PC-9 (cell line): ENCODE measurements at regions not wholly inside any gene's neighbourhood (a gene's known extent, or its start where the extent isn't known, plus 50 kb on each side); places are given as distances from the start of the nearest gene placed in this dataset.

ENCODE experiments used
- BruUV-seq: library from RNA; stranded (reverse); fragments of 400-500 nt; replicated peaks from 2 replicates; lab custom pipeline; 2021; lab: Mats Ljungman, UMichigan
- CTCF ChIA-PET: fragments of 300-600 bp; sonication (Branson Sonifier 250); formaldehyde crosslinking; loops from one replicate; lab custom pipeline; 2022; ENCODE audit warnings: antibody characterized with exemption; lab: Charles Lee
- POLR2A ChIA-PET: fragments of 300-600 bp; sonication (Branson Sonifier 250); formaldehyde crosslinking; loops from one replicate; lab custom pipeline; 2022; ENCODE audit warnings: antibody characterized with exemption; ENCODE audit not compliant: unreplicated experiment; lab: Charles Lee
- DNase-seq, 2 experiments: peaks; one replicate each; pipeline versions ENCODE4 v3.0.0 to v3.0.0-alpha.2; 2015 to 2022; ENCODE audit warnings: mixed read lengths in 1 of 2
- H2AFZ ChIP-seq: fragments of 200-600 bp; sonication (generic); 2 replicates; pipeline ENCODE4 v1.8.1; 2017; ENCODE audit warnings: antibody characterized with exemption
- H3F3A ChIP-seq: fragments of 200-600 bp; sonication (generic); 2 replicates; pipeline ENCODE4 v1.8.1; 2017; ENCODE audit warnings: antibody characterized with exemption, mild to moderate bottlenecking, low read depth; ENCODE audit not compliant: insufficient read depth
- H3K27ac ChIP-seq: fragments of 200-600 bp; sonication (generic); 2 replicates; pipeline ENCODE4 v1.6.1; 2016; ENCODE audit warnings: mixed run types
- H3K27me3 ChIP-seq: fragments of 200-600 bp; sonication (generic); 2 replicates; pipeline ENCODE4 v1.6.1; 2016; ENCODE audit warnings: low read depth, mixed run types; ENCODE audit not compliant: insufficient read depth
- H3K36me3 ChIP-seq: fragments of 200-600 bp; sonication (generic); 2 replicates; pipeline ENCODE4 v1.6.1; 2016; ENCODE audit warnings: low read depth, mixed run types
- H3K4me1 ChIP-seq: fragments of 200-600 bp; sonication (generic); replicated peaks from 2 replicates; pipeline ENCODE4 v1.6.1; 2016; ENCODE audit warnings: mixed run types; ENCODE audit not compliant: insufficient read depth
- H3K4me2 ChIP-seq: fragments of 200-600 bp; sonication (generic); 2 replicates; pipeline ENCODE4 v1.6.1; 2017; ENCODE audit warnings: mixed run types
- H3K4me3 ChIP-seq: fragments of 200-600 bp; sonication (generic); 2 replicates; pipeline ENCODE4 v1.6.1; 2016; ENCODE audit warnings: mixed run types
- H3K79me2 ChIP-seq: fragments of 200-600 bp; sonication (generic); 2 replicates; pipeline ENCODE4 v1.6.1; 2017; ENCODE audit warnings: low read depth, mixed run types
- H3K9me2 ChIP-seq: fragments of 200-600 bp; sonication (generic); 2 replicates; pipeline ENCODE4 v1.8.1; 2017; ENCODE audit warnings: mild to moderate bottlenecking; ENCODE audit not compliant: insufficient read depth
- H3K9me3 ChIP-seq: fragments of 200-600 bp; sonication (generic); 2 replicates; pipeline ENCODE4 v1.8.1; 2016; ENCODE audit warnings: low read depth; ENCODE audit not compliant: insufficient read depth
- H4K20me1 ChIP-seq: fragments of 200-600 bp; sonication (generic); 2 replicates; pipeline ENCODE4 v1.8.1; 2017; ENCODE audit not compliant: insufficient read depth
- EZH2 ChIP-seq: fragments of 200-600 bp; sonication (generic); IDR thresholded peaks from 2 replicates; pipeline ENCODE4 v1.8.0; 2017; ENCODE audit warnings: antibody characterized with exemption, low read depth
- intact Hi-C: fragments of 100-400 bp; cut with micrococcal nuclease; formaldehyde crosslinking; loops from one replicate; pipeline ENCODE4 v1.10.0; 2022; ENCODE audit not compliant: unreplicated experiment
- TF ChIP-seq, protein P1 (sequence below): fragments of 200-600 bp; sonication (generic); conservative IDR thresholded peaks from 2 replicates; pipeline ENCODE4 v1.6.1; 2017; ENCODE audit warnings: mixed run types, antibody characterized with exemption, mild to moderate bottlenecking, moderate library complexity

DNA sequence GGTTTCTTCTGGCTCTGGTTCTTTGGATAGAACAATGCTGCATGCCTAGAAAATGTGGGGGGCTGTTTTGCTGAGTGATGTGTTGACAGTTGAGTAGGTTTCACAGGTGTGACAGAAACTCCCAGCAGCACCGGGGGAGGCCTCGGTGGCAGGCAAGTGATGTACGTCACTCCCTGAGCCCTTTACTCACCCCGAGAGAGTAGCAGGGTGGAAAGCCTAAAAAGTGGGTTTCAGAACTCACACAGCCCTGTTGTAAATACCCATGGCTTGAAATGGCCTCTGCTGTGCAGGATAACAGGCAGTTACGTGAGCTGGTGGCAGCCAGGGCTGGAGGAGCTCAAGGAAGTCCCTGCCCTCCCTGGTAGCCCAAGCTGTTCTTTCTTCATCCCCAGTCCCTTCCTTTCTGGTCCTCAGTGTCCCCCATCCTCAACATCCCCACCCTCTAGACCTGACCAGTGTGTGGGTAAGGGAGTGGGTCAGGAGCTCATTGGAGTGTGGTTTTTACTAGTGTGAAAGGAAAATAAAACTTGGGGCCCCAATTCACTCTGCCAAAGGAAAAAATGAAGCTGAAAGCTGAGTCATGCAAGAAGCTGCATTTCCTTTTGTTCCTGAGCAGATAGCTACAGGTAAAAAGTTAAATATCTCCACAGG is 258.1 kb downstream of the STK31 start:
- Histone ChIP-seq H4K20me1 (no peaks in the 10 kb centered on the region), H3K4me2 (peak overlapping the region; percentile 43), H2AFZ (peak overlapping the region; percentile 74), H3K79me2 (no peaks in the 10 kb centered on the region), H3K4me3 (no peak overlapping the region), H3F3A (no peaks in the 10 kb centered on the region), H3K9me3 (no peaks in the 10 kb centered on the region), H3K9me2 (no peaks in the 10 kb centered on the region), H3K36me3 (no peaks in the 10 kb centered on the region), H3K4me1 (peaks cover 12% of the 10 kb centered on the region), H3K27me3 (no peaks in the 10 kb centered on the region), H3K27ac (peak overlapping the region; percentile 44)
- BruUV-seq, result no TSS peak
- CTCF ChIA-PET, result no interaction called here
- POLR2A ChIA-PET, result no interaction called here
- TF ChIP-seq, protein P1, sequence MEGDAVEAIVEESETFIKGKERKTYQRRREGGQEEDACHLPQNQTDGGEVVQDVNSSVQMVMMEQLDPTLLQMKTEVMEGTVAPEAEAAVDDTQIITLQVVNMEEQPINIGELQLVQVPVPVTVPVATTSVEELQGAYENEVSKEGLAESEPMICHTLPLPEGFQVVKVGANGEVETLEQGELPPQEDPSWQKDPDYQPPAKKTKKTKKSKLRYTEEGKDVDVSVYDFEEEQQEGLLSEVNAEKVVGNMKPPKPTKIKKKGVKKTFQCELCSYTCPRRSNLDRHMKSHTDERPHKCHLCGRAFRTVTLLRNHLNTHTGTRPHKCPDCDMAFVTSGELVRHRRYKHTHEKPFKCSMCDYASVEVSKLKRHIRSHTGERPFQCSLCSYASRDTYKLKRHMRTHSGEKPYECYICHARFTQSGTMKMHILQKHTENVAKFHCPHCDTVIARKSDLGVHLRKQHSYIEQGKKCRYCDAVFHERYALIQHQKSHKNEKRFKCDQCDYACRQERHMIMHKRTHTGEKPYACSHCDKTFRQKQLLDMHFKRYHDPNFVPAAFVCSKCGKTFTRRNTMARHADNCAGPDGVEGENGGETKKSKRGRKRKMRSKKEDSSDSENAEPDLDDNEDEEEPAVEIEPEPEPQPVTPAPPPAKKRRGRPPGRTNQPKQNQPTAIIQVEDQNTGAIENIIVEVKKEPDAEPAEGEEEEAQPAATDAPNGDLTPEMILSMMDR, result no peak
- TF ChIP-seq EZH2, result no peak
- intact Hi-C loops, result no loop called here
- DNase-seq, result no peak

DNA sequence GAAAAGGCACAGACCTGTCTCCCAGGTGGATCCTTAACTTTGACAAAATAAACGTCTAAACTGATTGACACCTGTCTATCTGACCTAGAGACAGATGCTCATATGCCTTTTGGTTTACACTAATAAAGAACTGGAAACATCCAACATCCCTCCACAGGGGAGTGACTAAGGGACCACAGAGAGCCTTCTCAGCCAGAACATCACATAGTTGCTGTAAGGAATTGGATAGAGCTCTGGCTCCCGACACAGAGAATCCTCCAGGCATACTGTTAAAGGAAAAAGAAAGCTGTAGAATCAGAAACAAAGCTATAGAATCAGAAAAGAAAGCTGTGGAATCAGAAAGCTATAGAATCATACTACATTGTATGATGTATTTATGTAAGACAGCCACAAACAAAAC is 258.8 kb downstream of the STK31 start:
- CTCF ChIA-PET, result no interaction called here

DNA sequence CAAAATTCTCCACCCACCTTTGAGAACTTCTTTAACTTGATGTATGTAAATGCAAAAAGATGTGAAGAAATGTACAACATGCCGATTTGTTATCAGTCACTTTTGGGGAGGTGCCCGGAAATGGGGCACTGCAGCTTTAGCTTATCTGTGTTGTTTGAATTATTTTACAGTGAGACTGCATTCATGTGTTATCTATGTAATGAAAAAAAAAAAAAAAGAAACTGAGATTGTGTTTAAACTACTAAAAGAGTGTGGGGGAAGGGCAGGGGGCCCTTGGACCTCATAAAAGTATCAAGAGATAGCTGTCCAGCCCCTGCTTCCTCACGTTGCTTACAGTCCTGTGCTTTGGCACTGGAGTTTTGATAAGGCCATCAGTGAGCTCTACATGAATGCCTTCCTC is 259.4 kb downstream of the STK31 start:
- Histone ChIP-seq H3K79me2 (no peaks in the 10 kb centered on the region), H3K27ac (no peak overlapping the region), H3K9me2 (no peaks in the 10 kb centered on the region), H3K4me3 (no peak overlapping the region), H3K9me3 (no peaks in the 10 kb centered on the region), H2AFZ (no peak overlapping the region), H4K20me1 (no peaks in the 10 kb centered on the region), H3K27me3 (no peaks in the 10 kb centered on the region), H3K4me1 (peaks cover 12% of the 10 kb centered on the region), H3K4me2 (no peak overlapping the region), H3F3A (no peaks in the 10 kb centered on the region), H3K36me3 (no peaks in the 10 kb centered on the region)
- POLR2A ChIA-PET, result interaction anchor here (0.6 kb wide), 1 partner anchor 327 kb away, joined by 3 read pairs; no protein-coding TSS in a partner anchor
- no peak for DNase-seq
- TF ChIP-seq, protein P1, result no peak
- no peak for TF ChIP-seq EZH2
- CTCF ChIA-PET, result no interaction called here
- no TSS peak for BruUV-seq
- intact Hi-C loops, result no loop called here

More for the DNA sequence above, 258.8 kb downstream of the STK31 start:
- no TSS peak for BruUV-seq
- H4K20me1 ChIP-seq, result no peaks in the 10 kb centered on the region
- H3F3A ChIP-seq, result no peaks in the 10 kb centered on the region
- no peaks in the 10 kb centered on the region for H3K9me3 ChIP-seq
- H3K9me2 ChIP-seq, result no peaks in the 10 kb centered on the region
- POLR2A ChIA-PET, result no interaction called here
- peaks cover 12% of the 10 kb centered on the region for H3K4me1 ChIP-seq
- H3K27ac ChIP-seq, result peak overlapping the region; percentile 44
- H3K4me2 ChIP-seq, result peak overlapping the region; percentile 43; the same call in 1 of the 2 replicates
- TF ChIP-seq, protein P1, result no peak
- TF ChIP-seq EZH2, result no peak
- DNase-seq, result no peak
- no peak overlapping the region for H3K4me3 ChIP-seq
- no peaks in the 10 kb centered on the region for H3K27me3 ChIP-seq
- intact Hi-C loops, result no loop called here
- peak overlapping the region; percentile 74 for H2AFZ ChIP-seq
- no peaks in the 10 kb centered on the region for H3K36me3 ChIP-seq
- H3K79me2 ChIP-seq, result no peaks in the 10 kb centered on the region
